ENCODE measurements at regions not wholly inside any gene's neighbourhood (a gene's known extent, or its start where the extent isn't known, plus 50 kb on each side); places are given as distances from the start of the nearest gene placed in this dataset.

DNA sequence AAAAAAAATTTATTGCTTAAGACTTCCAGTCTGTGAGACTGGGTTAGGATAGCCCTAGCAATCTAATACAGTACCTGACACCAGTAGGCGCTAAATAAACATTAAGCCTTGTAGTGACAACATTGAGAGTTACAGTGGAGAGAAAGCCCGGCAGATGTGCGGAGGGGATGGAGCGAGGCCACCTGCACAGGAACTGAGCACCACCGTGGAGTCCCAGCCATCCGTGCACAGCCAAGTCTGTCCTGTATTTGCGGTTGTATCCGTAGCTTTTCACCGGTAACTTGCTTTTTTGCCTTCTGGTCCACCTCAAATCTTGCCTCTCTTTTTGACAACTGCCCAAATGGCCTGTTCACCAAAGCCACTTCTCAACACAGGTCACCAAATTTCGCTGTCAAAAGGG lies 260.1 kb downstream of the GPATCH2 start:
- H2AFZ ChIP-seq (ENCODE audit: low read depth, low read length), result no peak overlapping the region
- H3K36me3 ChIP-seq (ENCODE audit: control insufficient read depth, insufficient read depth, low read length), result no peaks in the 10 kb centered on the region
- H3K9me3 ChIP-seq (replicated peaks; ENCODE audit: control insufficient read depth, insufficient read depth, low read depth, low read length), result peaks cover 3% of the 10 kb centered on the region; the same call in 1 of the 2 replicates
- no peaks in the 10 kb centered on the region for H3K79me2 ChIP-seq (ENCODE audit: control insufficient read depth, insufficient read depth, low read length)
- DNase-seq (ENCODE audit: extremely low read depth in 1 of 4, low spot score in 3 of 4) (no peak), FAIRE-seq (no peak), ATAC-seq (no peak)
- H3K4me1 ChIP-seq (replicated peaks in 1 of 2; ENCODE audit: control insufficient read depth in 2 of 2, insufficient read depth in 2 of 2, low read length in 2 of 2), result no peaks in the 10 kb centered on the region
- under 1% methylated on average over 10 of the region's 10 CpGs for WGBS (ENCODE audit: insufficient coverage, low coverage, missing lambda C conversion rate)
- no peak for TF ChIP-seq RHOXF2B (CRISPR knock-in tag; conservative IDR thresholded peaks at IDR 0.05)
- no peak for TF ChIP-seq MEF2D (tag; conservative IDR thresholded peaks at IDR 0.05; ENCODE audit: low read depth)
- TF ChIP-seq STAT5A (IDR thresholded peaks at IDR 0.05; ENCODE audit: borderline replicate concordance, low read length), result no peak
- TF ChIP-seq CHCHD3 (CRISPR knock-in tag; IDR thresholded peaks at IDR 0.05), result no peak
- no peak for TF ChIP-seq ZNF766 (CRISPR knock-in tag; conservative IDR thresholded peaks at IDR 0.05)
- no peak for TF ChIP-seq ZNF232 (CRISPR knock-in tag; IDR thresholded peaks at IDR 0.05)
- no peak for TF ChIP-seq FOXM1 (IDR thresholded peaks at IDR 0.05; ENCODE audit: low read depth)
- TF ChIP-seq FOXM1 (CRISPR knock-in tag; IDR thresholded peaks at IDR 0.05; ENCODE audit: low read depth), result no peak
- TF ChIP-seq ZNF778 (CRISPR knock-in tag; IDR thresholded peaks at IDR 0.05), result no peak
- TF ChIP-seq, protein P1, sequence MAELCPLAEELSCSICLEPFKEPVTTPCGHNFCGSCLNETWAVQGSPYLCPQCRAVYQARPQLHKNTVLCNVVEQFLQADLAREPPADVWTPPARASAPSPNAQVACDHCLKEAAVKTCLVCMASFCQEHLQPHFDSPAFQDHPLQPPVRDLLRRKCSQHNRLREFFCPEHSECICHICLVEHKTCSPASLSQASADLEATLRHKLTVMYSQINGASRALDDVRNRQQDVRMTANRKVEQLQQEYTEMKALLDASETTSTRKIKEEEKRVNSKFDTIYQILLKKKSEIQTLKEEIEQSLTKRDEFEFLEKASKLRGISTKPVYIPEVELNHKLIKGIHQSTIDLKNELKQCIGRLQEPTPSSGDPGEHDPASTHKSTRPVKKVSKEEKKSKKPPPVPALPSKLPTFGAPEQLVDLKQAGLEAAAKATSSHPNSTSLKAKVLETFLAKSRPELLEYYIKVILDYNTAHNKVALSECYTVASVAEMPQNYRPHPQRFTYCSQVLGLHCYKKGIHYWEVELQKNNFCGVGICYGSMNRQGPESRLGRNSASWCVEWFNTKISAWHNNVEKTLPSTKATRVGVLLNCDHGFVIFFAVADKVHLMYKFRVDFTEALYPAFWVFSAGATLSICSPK (IDR thresholded peaks at IDR 0.05; ENCODE audit: borderline replicate concordance), result no peak
- no peaks in the 10 kb centered on the region for H4K20me1 ChIP-seq (replicated peaks; ENCODE audit: control insufficient read depth, insufficient read depth, low read length)
- intact Hi-C loops (cut with micrococcal nuclease) (no loop called here), in situ Hi-C loops (cut with MboI) (no loop called here)
- no peaks in the 10 kb centered on the region for H3K27me3 ChIP-seq (ENCODE audit: control insufficient read depth in 2 of 2, insufficient read depth in 2 of 2, low read length in 2 of 2)
- H3K27ac ChIP-seq (ENCODE audit: extremely low read depth, low read depth, low read length), result no peak overlapping the region
- no peaks in the 10 kb centered on the region for H3K9me1 ChIP-seq (ENCODE audit: control insufficient read depth, insufficient read depth, low read length)
- no peak overlapping the region for H3K4me3 ChIP-seq
- H3K4me2 ChIP-seq (ENCODE audit: insufficient read depth, low read length), result no peak overlapping the region
- BruUV-seq (replicated peaks), result no TSS peak
- CTCF ChIA-PET (ENCODE audit: low intra/inter-chr PET ratio), result no interaction called here
- no peak overlapping the region for H3K9ac ChIP-seq (ENCODE audit: insufficient read depth in 1 of 2, low read depth in 2 of 2, low read length in 2 of 2)
- POLR2A ChIA-PET, result no interaction called here
